D341Med (cell line): ENCODE measurements at regions not wholly inside any gene's neighbourhood (a gene's known extent, or its start where the extent isn't known, plus 50 kb on each side); places are given as distances from the start of the nearest gene placed in this dataset.

ENCODE experiments used
- DNase-seq: peaks from one replicate; pipeline ENCODE4 v3.0.0; 2012; ENCODE audit warnings: low spot score

DNA sequence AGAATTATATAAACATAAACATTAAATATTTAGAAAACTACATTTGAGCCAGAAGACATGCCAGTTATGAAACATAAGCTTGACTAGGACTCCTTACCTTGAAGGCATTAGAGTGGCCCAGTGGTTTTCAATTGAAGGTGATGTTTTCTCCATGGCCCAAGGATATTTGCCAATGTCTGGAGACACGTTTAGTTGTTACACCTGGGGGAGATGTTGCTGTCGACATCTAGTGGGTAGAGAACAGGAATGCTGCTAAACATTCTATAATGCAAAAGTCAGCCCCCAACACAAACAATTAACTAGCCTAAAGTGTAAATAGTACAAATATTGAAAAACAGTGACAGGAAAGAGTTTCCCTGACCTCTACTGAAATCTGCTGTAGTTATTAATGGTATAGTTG is 200.9 kb upstream of the HS3ST5 start:
- no peak for DNase-seq

DNA sequence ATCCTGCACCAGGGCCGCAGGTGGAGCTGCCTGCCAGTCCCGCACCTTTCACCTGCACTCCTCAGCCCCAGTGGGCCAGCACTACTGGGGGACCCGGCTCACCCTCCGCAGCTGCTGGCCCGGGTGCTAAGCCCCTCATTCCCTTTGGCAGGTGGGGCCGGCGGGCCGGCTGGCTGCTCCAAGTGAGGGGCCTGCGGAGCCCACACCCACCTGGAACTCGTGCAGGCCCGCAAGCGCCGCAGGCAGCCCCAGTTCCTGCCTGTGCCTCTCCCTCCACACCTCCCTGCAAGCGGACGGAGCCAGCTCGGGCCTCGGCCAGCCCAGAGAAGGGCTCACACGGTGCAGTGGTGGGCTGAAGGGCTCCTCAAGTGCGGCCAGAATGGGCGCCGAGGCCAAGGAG is 199.0 kb upstream of the HS3ST5 start:
- no peak for DNase-seq

DNA sequence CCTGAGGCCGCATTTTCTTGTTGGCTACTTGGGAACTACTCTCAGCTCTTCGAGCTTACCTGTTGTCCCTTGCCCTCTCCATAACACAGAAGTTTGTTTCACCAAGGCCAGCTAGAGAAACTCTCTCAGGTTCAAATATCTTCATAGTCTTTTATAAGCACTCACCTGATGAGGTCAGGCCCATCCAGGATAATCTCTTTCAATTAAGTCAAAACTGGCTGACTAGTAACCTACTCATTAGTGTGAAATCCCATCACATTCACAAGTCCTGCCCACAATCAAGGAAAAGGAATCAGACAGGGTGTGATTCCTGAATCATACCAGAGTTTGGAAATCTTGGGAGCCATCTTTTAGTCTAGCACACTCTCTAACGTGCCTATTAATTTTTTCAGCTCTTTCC is 195.2 kb upstream of the HS3ST5 start:
- no peak for DNase-seq

DNA sequence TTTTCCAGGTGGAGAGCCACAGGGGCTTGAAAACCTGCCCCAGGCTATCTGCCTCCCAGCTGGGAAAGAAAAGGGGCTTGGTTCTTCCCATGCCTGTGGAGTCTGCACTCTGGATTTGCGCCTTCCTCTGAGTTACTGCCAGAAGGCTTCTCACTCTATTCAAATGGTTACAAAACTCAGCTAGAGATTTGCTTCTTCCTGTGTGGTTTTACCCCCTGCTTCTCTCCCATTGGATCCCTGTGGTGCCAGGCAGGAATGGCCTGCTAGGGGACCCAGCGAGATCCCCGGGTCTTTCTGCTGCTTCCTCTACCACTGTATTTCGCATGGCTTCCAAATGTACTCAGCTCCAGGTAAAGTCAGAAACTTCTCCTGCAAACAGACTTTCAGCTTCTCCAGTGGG is 192.0 kb upstream of the HS3ST5 start:
- no peak for DNase-seq

DNA sequence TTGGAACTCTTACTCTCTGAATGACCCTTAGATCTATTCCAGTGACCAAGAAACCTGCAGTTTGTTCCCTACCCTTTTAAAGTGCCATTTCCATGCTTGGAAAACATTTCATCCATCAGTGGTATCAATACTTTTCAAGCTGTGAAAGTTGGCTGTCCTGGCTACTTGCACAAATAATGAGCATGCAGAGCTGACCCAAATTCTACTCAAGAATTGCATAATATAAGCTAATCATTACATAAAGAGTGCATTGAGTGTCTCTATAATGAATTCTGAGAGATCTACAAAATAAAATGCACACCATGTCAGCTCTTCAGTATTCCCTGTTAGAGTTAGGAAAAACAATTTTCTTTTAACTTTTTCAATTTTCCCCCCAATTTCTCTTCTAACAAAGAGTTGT is 181.3 kb upstream of the HS3ST5 start:
- no peak for DNase-seq

DNA sequence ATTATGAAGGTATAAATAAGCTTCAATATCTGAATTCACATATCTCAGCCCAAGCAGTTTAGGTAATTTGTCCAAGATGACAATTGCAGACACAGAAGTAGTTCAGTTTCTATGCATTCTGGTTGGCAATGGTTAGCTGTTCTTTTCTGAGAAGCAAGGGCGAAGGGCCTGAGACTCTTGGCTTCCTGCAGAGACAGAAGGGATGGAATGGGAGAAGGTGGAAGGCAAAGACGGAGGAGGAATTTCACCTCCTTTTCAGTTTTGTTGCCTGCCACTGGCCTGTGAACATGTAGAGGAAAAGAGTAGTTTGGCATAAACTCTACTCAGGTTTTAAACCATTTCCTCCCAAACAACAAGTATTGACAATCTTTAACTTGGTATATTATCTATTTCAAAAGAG is 180.7 kb upstream of the HS3ST5 start:
- DNase-seq = no peak

DNA sequence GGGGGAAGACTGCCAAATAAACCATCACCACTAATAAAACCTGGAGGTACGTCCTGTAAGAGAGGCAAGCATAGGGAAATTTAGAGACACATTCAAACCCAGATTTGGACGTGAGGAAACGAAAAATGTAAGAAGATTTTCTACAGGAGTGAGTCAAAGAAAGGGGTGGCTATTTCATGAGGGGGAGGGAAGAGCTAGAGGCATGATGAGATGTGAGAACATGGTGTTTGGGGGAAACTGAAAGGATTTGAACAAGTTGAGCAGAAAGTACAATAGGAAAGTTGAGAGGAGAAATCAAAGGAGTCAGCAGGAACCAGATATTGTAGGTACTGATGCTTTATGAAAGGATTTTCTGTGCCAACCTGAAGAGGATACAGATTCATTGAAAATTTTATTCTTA is 179.1 kb upstream of the HS3ST5 start:
- DNase-seq = no peak

DNA sequence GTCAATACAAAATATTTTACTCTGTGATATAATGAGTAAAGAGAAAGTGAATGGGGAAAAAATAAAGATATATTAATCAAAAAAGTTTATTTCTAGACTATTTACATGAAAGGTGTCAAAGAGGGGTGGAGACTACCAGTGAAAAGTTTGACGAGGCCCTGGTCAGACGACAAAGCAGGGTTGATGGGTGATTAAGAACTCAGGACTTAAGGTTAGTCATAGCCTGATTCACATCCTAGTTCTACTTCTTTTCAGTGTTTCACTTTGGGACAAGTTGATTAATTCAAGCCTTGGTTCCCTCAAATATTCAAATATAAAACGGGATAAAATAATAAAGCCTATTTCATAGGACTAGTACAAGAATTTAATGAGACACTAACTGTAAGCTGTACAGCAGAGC is 178.2 kb upstream of the HS3ST5 start:
- no peak for DNase-seq

DNA sequence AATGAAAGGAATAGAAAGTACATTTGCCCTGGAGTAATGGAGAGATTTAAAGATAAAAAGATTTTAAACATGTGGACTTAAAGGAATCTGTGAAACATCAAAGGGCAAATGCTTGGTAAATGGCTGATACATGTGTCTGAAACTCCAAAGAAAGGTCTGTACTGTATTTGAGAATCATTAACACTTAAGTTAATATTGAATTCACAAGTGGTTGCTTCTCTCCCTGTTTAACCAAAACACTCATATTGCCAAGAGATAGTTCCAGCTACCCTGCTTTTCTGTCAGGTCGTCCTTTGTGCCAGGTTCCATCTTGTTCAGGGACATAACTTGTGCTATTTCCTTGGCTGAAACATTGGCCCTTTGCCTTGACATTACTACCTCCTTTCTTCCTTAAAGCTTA is 171.3 kb upstream of the HS3ST5 start:
- DNase-seq = no peak

DNA sequence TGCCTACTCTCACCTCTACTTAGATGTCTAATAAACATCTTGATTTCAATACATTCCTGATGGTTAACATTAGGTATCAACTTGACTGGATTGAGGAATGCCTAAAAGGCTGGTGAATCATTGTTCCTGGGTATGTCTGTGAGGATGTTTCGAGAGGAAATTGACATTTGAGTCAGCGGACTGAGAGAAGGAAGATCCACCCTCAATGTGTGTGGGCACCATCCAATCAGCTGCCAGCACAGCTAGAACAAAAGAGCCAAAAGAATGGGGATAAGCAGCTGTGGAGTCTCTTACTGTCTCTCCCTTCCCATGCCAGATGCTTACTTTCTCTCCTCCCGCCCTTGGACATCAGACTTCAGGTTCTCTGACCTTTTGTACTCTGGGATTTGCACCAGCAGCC is 128.6 kb upstream of the HS3ST5 start:
- DNase-seq = no peak

DNA sequence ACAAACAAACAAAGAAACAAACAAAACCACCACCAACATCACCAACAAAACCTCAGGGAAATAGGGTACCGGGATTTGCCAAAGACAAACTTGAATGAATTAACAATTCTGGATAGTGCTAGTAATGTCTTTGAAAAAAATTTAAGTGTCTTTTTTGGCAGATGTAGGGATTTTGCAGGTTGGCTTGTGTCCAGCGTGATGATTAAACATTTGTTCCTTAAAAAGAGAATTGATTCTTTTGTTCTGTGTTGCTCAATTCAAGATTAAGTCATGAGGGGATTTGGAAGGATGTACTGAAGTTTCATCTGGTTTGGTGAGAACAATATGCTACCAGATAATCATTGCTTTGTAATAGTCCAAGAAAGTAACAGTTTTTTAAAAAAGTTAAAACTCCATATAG is 125.1 kb upstream of the HS3ST5 start:
- DNase-seq = no peak

DNA sequence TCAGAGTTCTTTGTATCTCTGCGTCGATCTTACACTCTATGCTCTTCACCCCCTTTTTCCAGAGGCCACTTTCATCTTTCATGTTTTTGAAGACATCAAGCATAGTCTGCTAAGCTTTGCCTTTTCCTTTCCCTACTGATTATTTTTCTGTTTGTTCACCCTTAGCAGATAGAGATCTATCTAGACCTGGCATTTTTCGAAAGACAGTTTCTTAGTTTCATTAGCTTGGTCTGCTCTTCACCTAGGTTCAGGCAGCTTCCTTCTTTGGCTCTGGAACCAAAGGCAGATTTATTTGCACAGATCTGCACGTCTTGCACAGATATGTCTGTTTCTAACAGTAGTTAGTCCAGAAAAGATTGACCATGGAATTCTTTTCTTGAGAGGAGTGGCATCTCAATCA is 122.7 kb upstream of the HS3ST5 start:
- DNase-seq = no peak

DNA sequence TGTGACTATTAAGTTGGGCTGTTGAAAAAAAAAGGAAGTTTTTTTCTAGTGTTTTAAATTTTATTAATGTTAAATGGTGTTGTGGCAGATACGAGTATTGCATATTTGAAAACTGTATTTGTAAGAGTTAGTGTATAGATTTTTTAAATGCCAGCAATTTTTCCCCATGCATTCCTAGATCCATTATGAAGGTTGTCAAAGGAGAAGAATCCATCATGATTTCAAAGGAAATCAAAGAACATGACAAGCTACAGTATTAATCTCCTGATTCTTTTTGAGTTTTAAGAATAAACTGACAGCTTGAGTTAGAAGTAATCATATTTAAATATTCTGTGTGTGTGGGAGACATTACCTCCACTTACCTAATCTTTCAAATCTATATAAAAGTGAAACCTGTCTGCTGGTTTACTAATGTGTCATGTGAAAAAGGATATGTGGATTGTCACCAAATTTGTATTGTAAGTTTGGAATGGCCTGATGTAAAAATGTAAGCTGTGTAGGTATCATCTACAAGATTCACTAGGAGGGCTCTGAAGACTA is 111.0 kb upstream of the HS3ST5 start:
- no peak for DNase-seq

DNA sequence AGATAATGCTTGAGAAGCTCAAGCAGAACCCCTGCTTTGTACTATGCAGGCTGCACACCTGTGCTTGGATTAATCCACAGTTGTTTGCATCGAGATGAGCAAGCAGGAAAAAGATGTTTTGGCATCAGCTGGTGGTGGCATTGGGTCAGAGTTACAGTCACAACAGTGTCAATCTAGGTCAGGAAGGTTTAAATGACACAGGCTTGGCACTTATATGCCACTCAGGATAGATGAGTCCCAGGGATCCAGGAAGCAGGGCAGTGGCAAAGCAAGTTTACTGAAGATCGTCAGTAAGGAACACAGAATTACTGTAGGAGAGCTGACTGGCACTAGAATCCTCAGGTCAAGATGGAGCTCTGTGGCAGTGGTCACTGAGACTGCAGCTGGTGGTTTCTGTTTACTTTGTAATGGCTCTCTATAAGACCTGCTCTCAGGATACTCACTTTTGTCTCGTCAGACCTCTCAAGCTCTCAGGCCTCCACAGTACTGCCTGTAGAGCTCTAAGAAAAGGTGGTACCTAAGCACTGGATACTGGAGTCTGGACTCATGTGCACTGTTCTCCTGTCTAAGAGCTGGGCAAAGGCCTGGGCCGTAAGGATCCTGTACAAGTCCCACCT is 110.1 kb upstream of the HS3ST5 start:
- DNase-seq = no peak

DNA sequence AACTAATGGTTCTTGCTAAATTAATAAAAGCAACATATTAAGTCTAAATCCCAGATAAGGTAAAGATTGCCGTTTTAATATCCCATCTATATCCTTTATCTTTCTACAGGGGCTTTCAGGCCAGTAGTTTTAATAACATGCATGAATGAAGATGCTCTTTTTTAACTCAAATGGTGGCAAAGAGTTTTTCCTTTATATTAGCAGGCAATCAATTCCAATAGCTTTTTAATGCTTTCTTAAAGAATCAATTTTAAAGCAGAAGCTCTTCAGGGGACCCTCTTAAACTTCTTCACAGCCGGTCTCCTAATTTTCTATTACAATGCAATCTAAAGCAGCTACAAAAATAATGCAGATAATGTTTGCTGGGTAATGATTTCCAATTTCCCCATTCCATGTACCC is 107.8 kb upstream of the HS3ST5 start:
- DNase-seq = no peak

DNA sequence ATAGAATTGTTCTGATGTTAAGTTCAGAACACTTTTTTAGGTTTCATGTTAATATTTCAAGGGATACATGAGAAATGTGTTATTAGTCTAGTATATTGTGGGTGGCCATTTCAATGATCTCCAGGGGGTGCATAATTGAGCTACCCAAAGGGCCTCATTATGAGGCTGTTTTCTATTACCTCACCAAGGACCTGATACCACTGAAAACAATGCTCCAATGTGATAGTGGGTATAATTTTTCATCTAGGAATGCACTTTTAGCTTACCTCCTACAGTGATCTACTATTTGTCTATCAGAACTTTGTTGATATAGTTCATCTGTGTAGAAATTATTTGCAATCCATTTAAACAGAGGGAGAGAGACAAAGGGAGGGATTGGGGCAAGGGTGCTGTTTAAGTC is 106.8 kb upstream of the HS3ST5 start:
- no peak for DNase-seq

DNA sequence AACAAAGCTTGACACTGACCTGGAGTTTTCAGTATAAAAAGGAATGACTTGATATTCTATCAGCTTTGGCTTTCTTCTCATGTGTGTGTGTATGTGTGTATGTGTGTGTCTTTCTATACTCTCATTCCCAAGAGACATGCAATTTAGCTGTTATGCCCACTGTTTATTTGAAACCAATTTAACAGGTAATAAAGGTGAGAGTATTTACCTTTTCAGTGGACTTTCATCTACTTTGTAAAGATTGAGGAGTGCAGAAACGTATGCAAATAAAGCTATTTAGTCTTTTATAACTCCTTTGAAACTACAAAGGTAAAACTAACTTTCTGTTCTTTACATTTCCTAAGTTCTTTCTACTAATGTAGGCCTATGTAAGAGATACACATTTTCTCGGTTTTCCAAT is 103.5 kb upstream of the HS3ST5 start:
- no peak for DNase-seq

DNA sequence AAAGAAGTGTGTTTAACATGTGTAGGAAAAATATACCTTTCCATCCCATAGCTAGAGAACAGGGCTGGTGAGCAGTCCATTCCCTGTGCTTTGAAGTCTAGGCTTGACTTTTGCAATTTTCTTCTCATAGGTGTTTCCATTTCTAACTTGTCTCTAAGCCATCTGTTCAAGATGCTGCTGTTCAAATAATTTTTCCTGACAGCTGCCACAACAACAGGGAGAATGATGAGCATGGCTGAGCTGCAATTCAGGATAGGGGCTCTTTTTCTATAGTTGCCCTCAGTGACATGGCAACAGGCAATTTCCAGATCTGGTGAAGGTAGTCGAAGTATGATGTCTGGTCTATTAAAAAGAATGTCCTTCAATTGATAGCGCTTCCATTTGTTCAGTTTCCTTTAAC is 103.0 kb upstream of the HS3ST5 start:
- no peak for DNase-seq

DNA sequence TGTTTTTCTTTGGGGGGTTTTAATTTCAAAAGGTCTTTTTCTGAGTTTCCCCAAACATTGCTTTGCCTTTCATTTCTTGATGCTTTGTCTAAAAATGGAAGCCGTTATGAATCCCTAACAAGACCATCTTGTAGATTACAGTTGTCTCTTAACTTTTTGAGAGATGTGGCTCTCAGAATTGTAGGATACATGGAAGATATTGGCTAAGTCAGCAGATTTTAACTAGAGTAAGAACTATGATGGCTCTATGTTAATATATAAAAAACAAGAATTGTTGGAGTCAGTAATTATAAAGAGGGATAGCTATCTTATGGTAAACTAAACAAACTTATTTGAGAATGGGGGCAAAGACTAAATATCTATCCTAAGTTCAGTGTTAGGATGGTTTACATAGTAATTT is 96.6 kb upstream of the HS3ST5 start:
- DNase-seq = no peak

DNA sequence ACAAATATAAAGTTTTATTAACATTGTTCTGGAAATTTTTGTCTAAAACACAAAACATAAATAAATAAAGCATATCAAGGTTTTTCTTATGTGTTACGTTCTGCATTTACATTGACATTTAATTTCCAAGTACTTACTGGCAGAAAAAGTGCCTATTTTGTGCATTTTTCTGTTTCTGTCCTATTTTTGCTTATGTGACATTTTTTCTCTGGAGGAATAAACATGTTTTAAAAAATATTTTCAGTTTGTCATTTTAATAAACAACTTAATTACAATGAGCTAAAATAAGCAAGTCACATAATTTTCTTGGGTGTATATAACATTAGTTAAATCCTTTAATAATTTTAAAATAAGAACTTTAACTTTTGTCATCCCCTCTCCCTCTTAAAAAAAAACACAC is 94.4 kb upstream of the HS3ST5 start:
- no peak for DNase-seq

DNA sequence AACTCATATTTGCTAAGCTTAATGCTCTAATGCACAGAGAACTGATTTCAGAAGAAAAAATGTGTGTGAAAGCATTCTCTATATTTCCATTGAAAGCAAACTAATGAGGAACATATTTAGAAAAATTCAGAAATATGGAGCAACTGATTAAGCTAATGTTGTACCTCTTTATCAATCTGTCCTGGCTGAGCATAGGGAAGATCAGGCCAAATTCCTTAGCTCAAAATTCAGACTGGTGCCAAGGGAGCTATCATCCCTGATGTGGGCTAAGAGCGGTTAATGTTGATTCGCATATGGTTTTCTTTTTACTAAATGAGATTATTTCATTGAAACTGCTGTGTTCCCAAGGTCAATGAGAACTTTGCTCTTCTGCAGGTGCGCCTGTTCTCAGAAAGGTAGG is 93.9 kb upstream of the HS3ST5 start:
- no peak for DNase-seq

DNA sequence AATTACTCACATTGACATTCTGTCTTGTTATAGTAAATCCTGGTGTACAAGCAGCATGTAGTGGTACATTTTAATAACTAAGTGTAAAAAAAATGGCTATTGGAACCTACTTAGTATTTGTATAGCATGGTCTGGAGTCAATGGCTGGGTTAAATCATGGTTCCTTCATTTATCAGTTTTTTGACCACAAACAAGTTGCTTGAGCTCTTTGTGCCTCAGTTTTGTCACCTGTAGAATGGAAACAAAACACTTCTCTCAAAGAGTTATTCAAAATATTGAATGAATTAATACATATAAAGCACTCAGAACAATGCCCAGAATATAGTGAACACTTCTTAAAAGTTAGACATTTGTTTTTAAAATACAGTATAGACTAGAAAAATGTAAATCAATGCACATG is 93.2 kb upstream of the HS3ST5 start:
- DNase-seq = no peak

DNA sequence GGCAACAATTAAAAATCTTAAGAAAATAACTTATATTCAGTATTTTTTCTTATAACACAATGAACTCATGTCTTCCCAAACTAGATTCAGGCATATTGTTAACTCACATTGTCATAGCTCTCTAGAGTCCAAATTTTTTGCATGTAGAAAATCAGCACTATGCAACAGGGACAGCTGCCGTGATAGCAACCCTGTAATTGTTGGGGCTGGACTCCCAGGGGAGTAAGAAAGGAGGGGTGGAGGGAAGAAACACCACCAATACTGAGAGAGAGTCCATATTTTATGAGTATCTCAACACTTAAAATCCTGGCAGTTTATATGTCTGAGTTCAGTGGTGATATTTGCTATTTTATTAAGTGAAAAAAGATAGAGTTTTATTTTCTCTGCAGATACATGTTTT is 89.6 kb upstream of the HS3ST5 start:
- peak; percentile 67 for DNase-seq

DNA sequence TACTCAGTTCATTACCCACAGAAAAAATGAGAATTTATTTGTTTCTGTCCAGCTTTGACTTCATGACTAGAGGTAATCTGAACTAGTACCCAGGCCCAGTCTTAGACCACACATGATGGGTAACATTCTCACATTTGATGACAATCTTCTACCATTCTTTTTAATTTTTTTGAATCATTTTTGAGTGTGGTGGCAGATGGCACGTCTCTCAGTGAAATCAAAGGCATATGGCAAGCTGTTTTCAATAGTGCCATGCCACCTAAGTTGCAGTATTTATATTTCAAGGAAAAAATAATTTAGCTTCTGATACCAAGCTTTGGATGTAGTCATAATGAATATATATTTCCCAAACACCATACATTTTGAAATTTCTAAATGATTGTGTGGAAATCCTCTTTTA is 88.8 kb upstream of the HS3ST5 start:
- no peak for DNase-seq
